ENCODE measurements at regions not wholly inside any gene's neighbourhood (a gene's known extent, or its start where the extent isn't known, plus 50 kb on each side); places are given as distances from the start of the nearest gene placed in this dataset.

GRCh38 chr9:90979138-90979551 lies 177.5 kb downstream of the SYK start:
- TF ChIP-seq, protein P1, sequence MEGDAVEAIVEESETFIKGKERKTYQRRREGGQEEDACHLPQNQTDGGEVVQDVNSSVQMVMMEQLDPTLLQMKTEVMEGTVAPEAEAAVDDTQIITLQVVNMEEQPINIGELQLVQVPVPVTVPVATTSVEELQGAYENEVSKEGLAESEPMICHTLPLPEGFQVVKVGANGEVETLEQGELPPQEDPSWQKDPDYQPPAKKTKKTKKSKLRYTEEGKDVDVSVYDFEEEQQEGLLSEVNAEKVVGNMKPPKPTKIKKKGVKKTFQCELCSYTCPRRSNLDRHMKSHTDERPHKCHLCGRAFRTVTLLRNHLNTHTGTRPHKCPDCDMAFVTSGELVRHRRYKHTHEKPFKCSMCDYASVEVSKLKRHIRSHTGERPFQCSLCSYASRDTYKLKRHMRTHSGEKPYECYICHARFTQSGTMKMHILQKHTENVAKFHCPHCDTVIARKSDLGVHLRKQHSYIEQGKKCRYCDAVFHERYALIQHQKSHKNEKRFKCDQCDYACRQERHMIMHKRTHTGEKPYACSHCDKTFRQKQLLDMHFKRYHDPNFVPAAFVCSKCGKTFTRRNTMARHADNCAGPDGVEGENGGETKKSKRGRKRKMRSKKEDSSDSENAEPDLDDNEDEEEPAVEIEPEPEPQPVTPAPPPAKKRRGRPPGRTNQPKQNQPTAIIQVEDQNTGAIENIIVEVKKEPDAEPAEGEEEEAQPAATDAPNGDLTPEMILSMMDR (IDR thresholded peaks at IDR 0.05): no peak
- TF ChIP-seq POLR2A (IDR thresholded peaks at IDR 0.05): no peak
